HCT116 (cell line): ENCODE measurements at regions not wholly inside any gene's neighbourhood (a gene's known extent, or its start where the extent isn't known, plus 50 kb on each side); places are given as distances from the start of the nearest gene placed in this dataset.

ENCODE experiments used
- ATAC-seq: fragments of 200-7000 bp; cut with Tn5 transposase; 2 replicates; pipeline ENCODE4 v1.9.1; 2020; ENCODE audit warnings: mild to moderate bottlenecking, moderate library complexity
- BruUV-seq: library from RNA; stranded (reverse); fragments of 400-500 nt; replicated peaks from 2 replicates; lab custom pipeline; 2021; lab: Mats Ljungman, UMichigan
- CTCF ChIA-PET: fragments of 300-600 bp; sonication (Branson Sonifier 250); formaldehyde crosslinking; loops from one replicate; lab custom pipeline; 2021; ENCODE audit warnings: antibody characterized with exemption; lab: Charles Lee
- POLR2A ChIA-PET: fragments of 300-600, 350-600 bp; sonication (Branson Sonifier 250); formaldehyde crosslinking; loops from one replicate; lab custom pipeline; 2021; ENCODE audit warnings: antibody characterized with exemption; lab: Charles Lee
- RAD21 ChIA-PET, 2 experiments: fragments of 300-600 bp; sonication (Branson Sonifier 250); formaldehyde crosslinking; loops; one replicate each; lab custom pipeline; 2023; ENCODE audit warnings: low total read pairs in 2 of 2; ENCODE audit not compliant: uncharacterized antibody in 2 of 2, unreplicated experiment in 2 of 2, low non-redundant PET in 1 of 2; lab: Charles Lee
- DNase-seq: peaks from one replicate; pipeline ENCODE4 v3.0.0-alpha.2; 2010; ENCODE audit warnings: low read depth, low spot score
- H2AFZ ChIP-seq: fragments of 200-600 bp; shearing (Covaris generic), sonication (generic); 2 replicates; pipeline ENCODE4 v1.6.1; 2017; ENCODE audit warnings: low read depth, mixed run types, mixed read lengths, antibody characterized with exemption, low read length; ENCODE audit not compliant: poor library complexity, severe bottlenecking
- H3K27ac ChIP-seq: 2 replicates; pipeline ENCODE4 v1.5.1; 2012; ENCODE audit warnings: low read depth, low read length
- H3K27me3 ChIP-seq: fragments of 200-600 bp; sonication (generic); 2 replicates; pipeline ENCODE4 v1.6.1; 2016; ENCODE audit warnings: mixed run types, low read length, mixed read lengths; ENCODE audit not compliant: insufficient read depth
- H3K36me3 ChIP-seq, 2 experiments: fragments of 200-500 bp in 1 of 2; fragments of 200-600 bp in 1 of 2; sonication (Bioruptor generic) in 1 of 2; sonication (generic) in 1 of 2; 2 replicates each; pipeline versions ENCODE4 v1.5.1 to v1.6.1; 2014 to 2016; ENCODE audit warnings: low read length in 2 of 2, inconsistent platforms in 1 of 2, mixed read lengths in 1 of 2, mixed run types in 1 of 2; ENCODE audit not compliant: insufficient read depth in 2 of 2, control insufficient read depth in 1 of 2
- H3K4me1 ChIP-seq, 2 experiments: fragments of 200-600 bp in 1 of 2; sonication (generic) in 1 of 2; 2 replicates each; pipeline versions ENCODE4 v1.5.1 to v1.6.1; 2012 to 2017; ENCODE audit warnings: low read length in 2 of 2, inconsistent platforms in 1 of 2, mild to moderate bottlenecking in 1 of 2, mixed read lengths in 1 of 2, mixed run types in 1 of 2, moderate library complexity in 1 of 2; ENCODE audit not compliant: insufficient read depth in 2 of 2, control insufficient read depth in 1 of 2
- H3K4me2 ChIP-seq: fragments of 200-600 bp; sonication (generic); 2 replicates; pipeline ENCODE4 v1.6.1; 2017; ENCODE audit warnings: mixed run types, low read length, mixed read lengths
- H3K4me3 ChIP-seq, 2 experiments: fragments of 200-600 bp in 1 of 2; sonication (generic) in 1 of 2; replicated peaks in 1 of 2; 2 replicates each; pipeline ENCODE4 v1.5.1; 2011 to 2016; ENCODE audit warnings: low read length in 2 of 2, control low read depth in 1 of 2, low read depth in 1 of 2, mild to moderate bottlenecking in 1 of 2, mixed read lengths in 1 of 2, mixed run types in 1 of 2
- H3K79me2 ChIP-seq: fragments of 200-600 bp; sonication (generic); 2 replicates; pipeline ENCODE4 v1.6.1; 2017; ENCODE audit warnings: mild to moderate bottlenecking, mixed run types, low read length, moderate library complexity, mixed read lengths; ENCODE audit not compliant: insufficient read depth
- H3K9ac ChIP-seq: fragments of 200-600 bp; sonication (generic); 2 replicates; pipeline ENCODE4 v1.6.1; 2016; ENCODE audit warnings: low read length, mixed read lengths
- H3K9me2 ChIP-seq: fragments of 200-600 bp; sonication (generic), shearing (Covaris generic); 2 replicates; pipeline ENCODE4 v1.6.1; 2017; ENCODE audit warnings: mixed run types, mild to moderate bottlenecking, moderate library complexity; ENCODE audit not compliant: insufficient read depth
- H3K9me3 ChIP-seq, 2 experiments: fragments of 200-500 bp in 1 of 2; fragments of 200-600 bp in 1 of 2; sonication (Bioruptor generic) in 1 of 2; sonication (generic) in 1 of 2; 2 replicates each; pipeline ENCODE4 v1.6.1; 2014 to 2017; ENCODE audit warnings: low read length in 2 of 2, mixed read lengths in 2 of 2, inconsistent platforms in 1 of 2, low read depth in 1 of 2, mild to moderate bottlenecking in 1 of 2, mixed run types in 1 of 2, moderate library complexity in 1 of 2; ENCODE audit not compliant: control insufficient read depth in 1 of 2, insufficient read depth in 1 of 2
- H4K20me1 ChIP-seq: fragments of 200-600 bp; sonication (generic), shearing (Covaris generic); 2 replicates; pipeline ENCODE4 v1.6.1; 2017; ENCODE audit warnings: mixed run types, mild to moderate bottlenecking, moderate library complexity; ENCODE audit not compliant: insufficient read depth
- CBX3 ChIP-seq: IDR thresholded peaks from 2 replicates; pipeline ENCODE4 v1.6.1; 2012; ENCODE audit warnings: low read depth
- CEBPB ChIP-seq: IDR thresholded peaks from 2 replicates; pipeline ENCODE4 v1.6.1; 2012; ENCODE audit warnings: low read depth
- EZH2 ChIP-seq: fragments of 200-600 bp; sonication (generic); IDR thresholded peaks from 2 replicates; pipeline ENCODE4 v1.6.1; 2017; ENCODE audit warnings: antibody characterized with exemption, mixed run types
- EZH2phosphoT487 ChIP-seq: fragments of 200-600 bp; IDR thresholded peaks from 2 replicates; pipeline ENCODE4 v1.6.1; 2018; ENCODE audit warnings: antibody characterized with exemption, borderline replicate concordance
- FOSL1 ChIP-seq: IDR thresholded peaks from 2 replicates; pipeline ENCODE4 v1.6.1; 2012; ENCODE audit warnings: low read depth
- RAD21 ChIP-seq: IDR thresholded peaks from 2 replicates; pipeline ENCODE4 v1.6.1; 2012; ENCODE audit warnings: low read depth, mild to moderate bottlenecking
- SIN3A ChIP-seq: IDR thresholded peaks from 2 replicates; pipeline ENCODE4 v1.6.1; 2012; ENCODE audit warnings: low read depth
- SRF ChIP-seq: IDR thresholded peaks from 2 replicates; pipeline ENCODE4 v1.6.1; 2012; ENCODE audit warnings: low read depth
- ZNF274 ChIP-seq: fragments of 200-500 bp; sonication (Bioruptor generic); IDR thresholded peaks from 2 replicates; pipeline ENCODE4 v1.6.1; 2014; ENCODE audit warnings: mild to moderate bottlenecking, low read depth, low read length, inconsistent platforms
- intact Hi-C: fragments of 100-400 bp; cut with micrococcal nuclease; formaldehyde crosslinking; loops from 2 replicates; pipeline ENCODE4 v1.10.0; 2022
- TF ChIP-seq, protein P1 (sequence below): IDR thresholded peaks from 2 replicates; pipeline ENCODE4 v1.6.1; 2012
- TF ChIP-seq, protein P2 (sequence below): IDR thresholded peaks from 2 replicates; pipeline ENCODE4 v1.6.1; 2011; ENCODE audit warnings: mild to moderate bottlenecking, low read length, moderate library complexity; ENCODE audit not compliant: insufficient replicate concordance; ENCODE audit errors: extremely low read depth
- TF ChIP-seq, protein P3 (sequence below): IDR thresholded peaks from 2 replicates; pipeline ENCODE4 v1.6.1; 2012; ENCODE audit warnings: low read depth
- TF ChIP-seq, protein P4 (sequence below): IDR thresholded peaks from 2 replicates; pipeline ENCODE4 v1.6.1; 2012

DNA sequence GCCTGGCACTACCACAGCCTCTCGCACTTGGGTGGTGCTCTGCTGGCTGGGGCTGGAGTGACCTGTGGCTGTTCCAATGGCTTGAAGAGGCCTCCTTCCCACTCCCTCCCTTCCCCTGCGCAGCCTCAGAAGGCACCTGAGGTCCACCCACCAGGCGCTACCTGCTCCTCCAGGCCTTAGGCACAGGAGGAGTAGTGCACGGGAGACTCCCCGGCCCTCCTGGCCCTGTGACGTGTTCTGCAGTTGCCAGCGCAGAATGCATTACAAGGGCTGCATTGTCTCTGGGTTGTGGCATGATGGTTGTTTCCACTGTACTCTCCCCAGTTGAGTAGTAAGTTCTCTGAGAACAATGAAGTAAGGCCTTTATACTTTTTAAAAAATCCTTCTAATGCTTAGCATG lies 128.6 kb downstream of the TEX29 start:
- H3K9me3 ChIP-seq, result no peaks in the 10 kb centered on the region; a peak in 1 of 4 replicates
- no peaks in the 10 kb centered on the region for H3K79me2 ChIP-seq
- DNase-seq, result no peak
- no peak for ATAC-seq
- CTCF ChIA-PET, result no interaction called here
- RAD21 ChIA-PET, result no interaction called here
- BruUV-seq, result no TSS peak
- H3K9ac ChIP-seq, result no peak overlapping the region
- no peak overlapping the region for H3K27ac ChIP-seq
- intact Hi-C loops, result no loop called here
- H3K4me2 ChIP-seq, result no peak overlapping the region
- no peaks in the 10 kb centered on the region for H4K20me1 ChIP-seq
- POLR2A ChIA-PET, result no interaction called here
- H3K27me3 ChIP-seq, result peaks cover 58% of the 10 kb centered on the region
- H3K4me3 ChIP-seq, result no peak overlapping the region
- no peak overlapping the region for H2AFZ ChIP-seq
- no peaks in the 10 kb centered on the region for H3K9me2 ChIP-seq
- H3K36me3 ChIP-seq, result no peaks in the 10 kb centered on the region
- TF ChIP-seq, protein P1, sequence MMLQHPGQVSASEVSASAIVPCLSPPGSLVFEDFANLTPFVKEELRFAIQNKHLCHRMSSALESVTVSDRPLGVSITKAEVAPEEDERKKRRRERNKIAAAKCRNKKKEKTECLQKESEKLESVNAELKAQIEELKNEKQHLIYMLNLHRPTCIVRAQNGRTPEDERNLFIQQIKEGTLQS, result no peak
- TF ChIP-seq, protein P2, sequence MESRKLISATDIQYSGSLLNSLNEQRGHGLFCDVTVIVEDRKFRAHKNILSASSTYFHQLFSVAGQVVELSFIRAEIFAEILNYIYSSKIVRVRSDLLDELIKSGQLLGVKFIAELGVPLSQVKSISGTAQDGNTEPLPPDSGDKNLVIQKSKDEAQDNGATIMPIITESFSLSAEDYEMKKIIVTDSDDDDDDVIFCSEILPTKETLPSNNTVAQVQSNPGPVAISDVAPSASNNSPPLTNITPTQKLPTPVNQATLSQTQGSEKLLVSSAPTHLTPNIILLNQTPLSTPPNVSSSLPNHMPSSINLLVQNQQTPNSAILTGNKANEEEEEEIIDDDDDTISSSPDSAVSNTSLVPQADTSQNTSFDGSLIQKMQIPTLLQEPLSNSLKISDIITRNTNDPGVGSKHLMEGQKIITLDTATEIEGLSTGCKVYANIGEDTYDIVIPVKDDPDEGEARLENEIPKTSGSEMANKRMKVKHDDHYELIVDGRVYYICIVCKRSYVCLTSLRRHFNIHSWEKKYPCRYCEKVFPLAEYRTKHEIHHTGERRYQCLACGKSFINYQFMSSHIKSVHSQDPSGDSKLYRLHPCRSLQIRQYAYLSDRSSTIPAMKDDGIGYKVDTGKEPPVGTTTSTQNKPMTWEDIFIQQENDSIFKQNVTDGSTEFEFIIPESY, result no peak
- TF ChIP-seq SIN3A (no peak), FOSL1 (no peak), CEBPB (no peak), CBX3 (no peak), SRF (no peak), ZNF274 (no peak), EZH2 (no peak), EZH2phosphoT487 (no peak), RAD21 (no peak)
- TF ChIP-seq, protein P3, sequence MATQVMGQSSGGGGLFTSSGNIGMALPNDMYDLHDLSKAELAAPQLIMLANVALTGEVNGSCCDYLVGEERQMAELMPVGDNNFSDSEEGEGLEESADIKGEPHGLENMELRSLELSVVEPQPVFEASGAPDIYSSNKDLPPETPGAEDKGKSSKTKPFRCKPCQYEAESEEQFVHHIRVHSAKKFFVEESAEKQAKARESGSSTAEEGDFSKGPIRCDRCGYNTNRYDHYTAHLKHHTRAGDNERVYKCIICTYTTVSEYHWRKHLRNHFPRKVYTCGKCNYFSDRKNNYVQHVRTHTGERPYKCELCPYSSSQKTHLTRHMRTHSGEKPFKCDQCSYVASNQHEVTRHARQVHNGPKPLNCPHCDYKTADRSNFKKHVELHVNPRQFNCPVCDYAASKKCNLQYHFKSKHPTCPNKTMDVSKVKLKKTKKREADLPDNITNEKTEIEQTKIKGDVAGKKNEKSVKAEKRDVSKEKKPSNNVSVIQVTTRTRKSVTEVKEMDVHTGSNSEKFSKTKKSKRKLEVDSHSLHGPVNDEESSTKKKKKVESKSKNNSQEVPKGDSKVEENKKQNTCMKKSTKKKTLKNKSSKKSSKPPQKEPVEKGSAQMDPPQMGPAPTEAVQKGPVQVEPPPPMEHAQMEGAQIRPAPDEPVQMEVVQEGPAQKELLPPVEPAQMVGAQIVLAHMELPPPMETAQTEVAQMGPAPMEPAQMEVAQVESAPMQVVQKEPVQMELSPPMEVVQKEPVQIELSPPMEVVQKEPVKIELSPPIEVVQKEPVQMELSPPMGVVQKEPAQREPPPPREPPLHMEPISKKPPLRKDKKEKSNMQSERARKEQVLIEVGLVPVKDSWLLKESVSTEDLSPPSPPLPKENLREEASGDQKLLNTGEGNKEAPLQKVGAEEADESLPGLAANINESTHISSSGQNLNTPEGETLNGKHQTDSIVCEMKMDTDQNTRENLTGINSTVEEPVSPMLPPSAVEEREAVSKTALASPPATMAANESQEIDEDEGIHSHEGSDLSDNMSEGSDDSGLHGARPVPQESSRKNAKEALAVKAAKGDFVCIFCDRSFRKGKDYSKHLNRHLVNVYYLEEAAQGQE, result no peak
- TF ChIP-seq, protein P4, sequence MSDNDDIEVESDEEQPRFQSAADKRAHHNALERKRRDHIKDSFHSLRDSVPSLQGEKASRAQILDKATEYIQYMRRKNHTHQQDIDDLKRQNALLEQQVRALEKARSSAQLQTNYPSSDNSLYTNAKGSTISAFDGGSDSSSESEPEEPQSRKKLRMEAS, result no peak
- no peaks in the 10 kb centered on the region for H3K4me1 ChIP-seq
